GM21528 (cell line): ENCODE measurements at regions not wholly inside any gene's neighbourhood (a gene's known extent, or its start where the extent isn't known, plus 50 kb on each side); places are given as distances from the start of the nearest gene placed in this dataset.
A peak's percentile ranks its signal among the peaks of the same experiment; 100 is the strongest.
"Not testable (repeated sequence)": the region's sequence is repeated elsewhere in the genome, so short reads cannot be mapped to it uniquely, and the experiment has no call there.

Experiments
- ATAC-seq: cut with Tn5 transposase; IDR thresholded peaks from one replicate; pipeline ENCODE4 v1.9.1; 2021; ENCODE audit warnings: mild to moderate bottlenecking, moderate library complexity; ENCODE audit not compliant: unreplicated experiment, low FRiP score

DNA sequence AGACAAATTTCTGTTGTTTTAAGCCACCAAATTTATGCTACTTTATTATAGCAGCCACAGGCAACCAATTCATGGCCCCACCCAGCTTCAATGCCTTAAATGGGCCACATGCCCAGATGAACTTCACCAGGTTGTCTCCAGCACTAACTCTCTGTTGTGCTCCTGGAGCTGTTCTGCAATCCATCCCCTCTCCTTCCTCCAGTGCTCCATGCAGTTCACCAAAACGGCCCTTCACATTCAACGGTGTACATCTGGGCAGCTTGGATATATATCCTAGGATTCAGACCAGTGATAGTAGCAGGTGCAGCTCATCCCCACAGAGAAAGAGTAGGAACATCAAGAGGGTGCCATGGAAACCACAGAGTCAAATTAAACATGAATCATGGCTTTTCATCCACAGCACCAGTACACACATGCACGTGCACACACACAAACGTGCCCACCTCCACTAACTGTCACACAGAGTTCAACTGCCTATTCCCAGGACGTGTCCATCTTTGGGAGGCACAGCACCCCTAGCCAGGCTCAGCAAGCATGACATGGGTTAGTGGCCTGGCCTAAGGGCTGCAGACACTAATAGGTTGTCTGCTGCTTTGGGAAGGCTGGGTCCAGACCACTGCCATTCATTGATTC, 134.5 kb downstream of the MED10 start:
- no peak for ATAC-seq

DNA sequence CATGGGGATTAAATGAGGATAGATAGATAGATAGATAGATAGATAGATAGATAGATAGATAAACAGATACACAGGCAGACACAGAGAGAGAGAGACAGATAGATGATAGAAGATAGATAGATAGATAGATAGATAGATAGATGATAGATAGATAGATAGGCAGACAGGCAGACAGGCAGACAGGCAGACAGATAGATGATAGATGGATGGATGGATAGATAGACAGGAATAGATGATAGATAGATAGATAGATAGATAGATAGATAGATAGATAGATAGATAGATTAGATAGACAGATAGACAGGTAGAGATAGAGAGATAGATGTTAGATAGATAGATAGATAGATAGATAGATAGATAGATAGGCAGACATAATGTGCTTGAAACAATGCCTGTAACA, 137.3 kb downstream of the MED10 start:
- ATAC-seq: not testable (repeated sequence)

DNA sequence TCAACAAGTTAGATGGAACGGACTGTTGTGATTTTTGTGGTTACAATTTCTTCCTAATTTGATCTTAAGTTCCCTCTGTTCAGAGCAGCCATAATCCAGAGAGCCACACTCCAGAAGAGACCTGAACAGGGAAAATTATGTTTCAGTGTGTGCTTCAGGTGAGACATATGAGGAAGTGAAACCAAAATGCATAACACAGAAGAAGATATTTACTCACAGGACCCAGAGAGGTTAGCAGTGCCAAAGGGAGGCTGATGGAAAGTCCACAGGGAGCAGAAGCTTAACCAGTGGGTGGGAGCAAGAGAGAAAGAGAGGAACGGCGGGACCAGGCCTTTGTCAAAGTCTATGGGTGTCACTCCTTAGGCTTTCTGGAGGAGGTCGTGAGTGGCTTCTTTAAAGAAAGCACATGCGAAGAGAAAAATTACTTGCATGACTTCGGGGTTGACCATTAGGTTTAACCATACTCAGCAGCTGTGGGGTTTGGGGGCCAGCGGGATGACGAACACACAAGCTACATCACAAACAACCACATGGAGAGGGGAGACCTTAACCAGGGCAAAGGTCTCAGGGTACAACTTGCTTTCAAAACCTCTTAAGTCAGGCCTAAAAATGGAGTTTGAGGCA, 141.4 kb downstream of the MED10 start:
- ATAC-seq: peak; percentile 64

DNA sequence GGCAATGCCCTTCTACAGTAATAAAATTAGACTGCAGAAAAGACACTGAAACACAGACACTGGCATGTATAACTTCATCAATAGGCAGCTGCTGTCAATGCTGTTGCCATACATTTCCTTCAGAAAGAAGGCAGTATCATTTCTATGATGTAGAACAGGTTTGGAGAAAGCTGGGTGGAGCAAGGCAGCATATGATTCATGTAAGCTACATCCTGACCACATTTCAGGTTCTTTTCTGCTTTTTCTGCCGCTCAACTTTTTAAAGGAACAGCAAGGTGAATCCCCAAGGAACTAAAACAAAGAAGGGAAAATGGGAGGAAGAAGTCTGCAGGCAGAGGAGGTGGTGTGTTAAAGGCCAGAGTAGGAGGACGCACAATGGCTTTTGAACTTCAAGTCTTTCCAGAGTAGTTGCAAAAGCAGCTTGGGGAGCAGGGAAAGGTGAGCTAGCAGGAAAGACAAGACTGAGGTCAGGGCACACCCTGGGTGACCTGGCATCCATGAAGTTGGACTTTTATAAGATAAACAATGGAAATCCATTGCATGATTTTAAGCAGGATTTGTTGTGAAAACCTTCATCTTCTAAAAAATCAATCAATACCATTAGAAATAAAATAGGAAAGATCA, 142.1 kb downstream of the MED10 start:
- no peak for ATAC-seq

DNA sequence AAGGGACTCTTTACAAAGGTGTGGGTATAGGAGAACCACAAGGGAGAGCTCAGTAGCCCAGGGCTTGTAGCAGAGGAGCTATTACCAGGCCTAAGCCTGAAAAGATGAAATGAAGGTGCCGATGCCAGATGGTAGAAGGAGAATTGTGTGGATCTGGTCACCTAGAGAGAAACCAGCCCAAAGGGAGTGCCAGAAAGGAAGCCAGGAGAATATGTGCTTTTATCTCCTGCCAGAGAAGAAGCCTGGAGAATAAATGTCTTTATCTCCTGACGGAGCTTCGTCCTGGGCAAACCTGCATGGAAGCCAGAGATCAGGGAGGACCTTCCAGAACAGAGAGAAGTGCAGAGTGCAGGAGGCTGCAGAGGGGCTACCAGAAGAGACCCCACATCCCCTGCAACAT, 142.6 kb downstream of the MED10 start:
- ATAC-seq: no peak

DNA sequence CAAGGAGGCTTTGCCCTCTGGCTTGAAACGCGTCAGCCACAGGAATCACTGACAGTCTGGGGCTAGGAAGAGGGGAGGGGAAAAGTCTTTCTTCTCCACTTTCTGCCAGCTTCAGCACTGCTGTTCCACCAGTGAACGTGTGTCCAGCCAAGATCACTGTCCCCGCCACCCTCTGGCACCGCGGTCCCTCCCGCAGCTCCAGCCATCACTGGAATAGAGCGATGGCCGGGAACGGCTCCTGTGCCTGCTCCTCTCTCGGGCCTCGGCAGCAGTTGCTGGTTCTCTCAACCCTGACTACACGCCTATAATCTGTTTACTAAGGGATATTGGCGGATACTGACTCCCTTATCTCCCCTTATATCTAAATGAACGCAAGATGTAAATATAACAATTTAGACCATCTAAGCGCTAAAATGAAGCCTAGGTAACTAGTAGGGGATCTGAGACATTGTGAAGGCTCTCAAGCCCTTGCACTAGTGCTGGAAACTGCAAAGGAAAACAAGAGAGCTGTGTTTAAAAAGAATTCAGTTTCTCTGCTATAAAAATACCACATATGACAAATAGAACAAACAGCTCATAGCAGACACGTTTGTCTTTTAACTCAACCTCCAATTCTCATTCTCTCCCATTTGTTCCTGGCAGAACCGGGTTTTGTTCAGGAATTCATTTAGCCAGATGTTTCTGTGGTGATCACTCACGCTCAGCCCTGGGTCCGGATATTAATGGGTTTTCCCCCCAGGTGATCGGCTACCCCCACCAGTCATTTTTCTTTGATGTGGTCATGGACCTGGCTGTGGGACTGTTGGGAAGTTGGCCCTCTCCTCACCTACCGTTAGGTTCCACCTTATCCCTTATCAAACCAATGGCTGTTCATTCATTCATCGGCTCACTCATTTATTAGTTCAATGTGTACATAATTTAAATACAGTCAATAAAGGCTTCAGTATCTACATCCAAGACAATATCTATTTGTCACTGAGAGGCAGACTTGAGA, 149.8 kb downstream of the MED10 start:
- ATAC-seq: no peak

DNA sequence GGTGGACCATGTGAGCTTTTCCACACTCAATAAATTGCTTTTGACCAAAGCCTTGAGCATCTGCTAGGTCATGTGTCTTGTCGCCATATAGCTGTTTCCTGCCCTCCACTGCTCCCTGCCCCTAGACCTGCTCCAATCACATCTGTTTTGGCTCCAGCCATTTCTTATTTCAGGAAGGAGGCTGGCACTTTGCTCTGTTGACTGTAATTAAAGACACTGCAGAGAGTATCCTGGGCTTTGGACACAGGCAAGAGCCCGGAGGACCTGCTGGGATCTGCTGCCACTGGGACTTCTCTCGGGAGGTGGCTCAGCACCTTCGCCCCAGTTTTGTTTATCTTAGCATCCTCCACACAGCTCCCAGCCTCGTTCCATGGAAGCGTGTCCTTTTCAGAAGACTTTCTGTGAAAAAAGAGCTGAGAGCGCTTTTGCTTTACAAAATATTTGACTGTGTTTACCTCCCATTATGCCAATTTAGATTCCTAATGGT, 153.2 kb downstream of the MED10 start:
- no peak for ATAC-seq

DNA sequence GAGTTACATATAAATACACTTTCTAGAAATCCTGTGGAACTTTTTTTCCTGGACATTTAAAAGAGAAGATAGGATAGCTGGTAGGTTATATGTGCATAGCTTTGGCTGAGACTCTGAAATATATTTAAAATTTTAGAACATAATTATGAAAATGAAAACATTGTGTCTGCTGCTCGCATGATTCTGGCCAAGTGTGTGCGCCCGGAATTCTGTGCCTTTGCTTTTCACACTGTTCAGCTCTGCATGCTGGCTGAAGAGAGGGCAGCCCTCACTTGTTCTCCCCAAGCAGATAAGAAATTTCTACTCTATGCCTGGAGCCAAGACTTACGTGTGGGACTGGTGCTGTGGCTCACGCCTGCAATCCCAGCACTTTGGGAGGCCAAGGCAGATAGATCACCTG, 153.9 kb downstream of the MED10 start:
- no peak for ATAC-seq

DNA sequence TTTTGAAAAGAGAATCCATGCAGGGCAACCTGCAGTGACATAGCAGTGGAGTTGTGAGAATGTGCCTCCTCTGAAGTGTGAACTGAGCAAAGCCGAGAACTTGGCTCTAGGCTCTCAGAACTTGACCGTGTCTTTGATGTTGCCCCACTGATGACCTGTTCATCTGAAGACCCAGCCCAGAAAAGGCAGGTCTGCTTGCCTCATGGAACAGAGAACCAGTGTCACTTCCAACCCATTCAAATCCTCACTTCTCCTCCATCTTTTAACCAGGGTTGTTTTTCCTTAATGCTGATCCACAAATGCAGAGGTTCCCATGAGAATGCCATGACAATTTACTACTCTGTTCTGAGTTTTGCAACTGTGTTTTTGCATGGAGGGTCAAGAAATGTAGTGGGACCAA, 155.4 kb downstream of the MED10 start:
- ATAC-seq: no peak

DNA sequence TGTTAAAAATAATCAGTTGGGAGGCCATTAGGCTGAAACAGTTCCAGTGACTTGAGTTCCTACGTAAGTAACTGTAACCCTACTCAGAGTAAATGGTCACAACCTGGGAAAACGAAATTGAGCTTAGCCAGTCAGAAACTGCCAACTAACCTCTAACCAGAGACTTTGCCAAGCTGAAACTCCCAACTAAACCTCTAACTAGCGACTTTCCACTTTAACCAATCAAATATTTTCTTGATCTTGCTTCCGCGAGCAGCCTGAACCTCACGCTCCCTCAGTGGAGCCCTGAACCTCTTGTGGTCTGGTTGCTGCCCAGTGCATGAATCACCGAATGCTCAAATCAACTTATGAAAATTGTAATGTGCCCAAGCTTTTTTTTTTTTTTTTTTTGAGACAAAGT, 156.2 kb downstream of the MED10 start:
- ATAC-seq: no peak

DNA sequence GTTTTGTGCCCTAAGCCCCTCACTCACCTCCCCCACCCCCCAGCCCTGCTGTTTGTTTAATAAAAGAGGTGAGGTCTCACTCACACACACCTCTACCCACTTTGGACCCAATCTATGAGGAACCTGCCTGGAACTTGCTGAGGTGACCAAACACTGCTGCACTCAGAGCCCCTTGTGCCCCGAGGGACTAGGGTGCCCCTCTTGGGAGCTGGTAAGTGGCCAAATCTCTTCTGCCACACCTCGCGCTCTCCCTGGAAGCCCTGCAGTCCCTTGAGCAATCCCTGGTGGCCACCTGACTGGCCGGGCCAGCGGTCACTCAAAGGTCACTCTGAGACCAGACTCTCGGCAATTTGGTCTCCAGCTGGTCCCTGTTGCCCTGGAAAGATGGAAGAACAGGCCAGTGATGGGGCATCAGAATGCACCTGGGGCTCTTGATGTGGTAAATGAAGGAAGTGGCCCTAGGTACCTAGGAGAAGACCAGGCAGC, 157.2 kb downstream of the MED10 start:
- no peak for ATAC-seq

DNA sequence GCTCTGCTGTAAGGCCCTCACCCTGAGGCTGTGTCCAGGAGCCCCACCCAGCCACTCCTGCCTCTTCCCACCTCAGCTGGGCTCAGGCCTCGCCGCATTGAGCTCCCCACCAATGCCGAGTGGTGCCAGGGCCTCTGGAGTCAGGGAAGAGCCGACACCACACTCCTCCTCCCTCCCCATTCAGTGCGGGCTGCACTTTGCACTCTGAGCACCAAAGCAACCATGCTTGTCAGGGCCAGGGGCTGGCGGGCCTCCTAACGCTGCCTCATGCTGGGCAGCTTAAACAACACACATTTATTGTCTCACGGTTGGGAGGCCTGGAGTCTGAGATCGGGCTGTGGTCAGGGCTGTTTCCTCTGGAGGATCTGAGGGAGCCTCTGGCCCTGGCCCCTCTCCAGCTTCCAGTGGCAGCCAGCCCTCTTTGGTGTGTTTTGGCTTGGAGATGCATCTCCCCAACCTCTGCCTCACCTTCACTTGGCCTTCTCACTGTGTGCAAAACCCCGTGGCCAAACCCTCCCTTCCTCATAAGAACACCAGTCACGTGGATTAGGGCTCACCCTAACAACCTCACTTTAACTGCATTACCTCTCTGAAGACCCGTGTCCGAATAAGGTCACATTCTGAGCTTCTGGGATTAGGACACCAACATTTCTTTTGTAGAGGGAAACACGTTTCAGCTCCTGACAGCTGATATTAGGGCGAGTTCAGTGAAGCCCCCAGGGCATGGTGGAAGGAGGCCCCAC, 157.8 kb downstream of the MED10 start:
- no peak for ATAC-seq

DNA sequence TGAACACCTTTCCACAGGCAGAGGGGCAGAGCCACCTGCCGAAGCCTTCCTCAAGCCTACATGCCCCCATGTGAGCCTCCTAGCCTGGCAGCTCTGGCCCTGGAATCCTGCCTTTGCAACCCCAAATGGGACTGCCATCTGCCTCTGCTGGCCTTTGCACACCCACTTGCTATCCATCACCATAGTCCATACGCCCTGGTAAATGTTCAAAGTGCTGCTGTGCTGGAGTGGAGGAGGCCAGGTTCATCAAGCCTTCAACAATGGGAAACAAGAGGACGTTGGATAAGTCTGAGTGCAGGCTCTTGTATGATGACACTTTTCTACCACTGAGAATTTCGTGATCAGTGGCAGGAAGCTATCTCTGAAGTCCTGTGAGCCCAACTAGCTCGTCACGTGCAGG, 159.8 kb downstream of the MED10 start:
- no peak for ATAC-seq

DNA sequence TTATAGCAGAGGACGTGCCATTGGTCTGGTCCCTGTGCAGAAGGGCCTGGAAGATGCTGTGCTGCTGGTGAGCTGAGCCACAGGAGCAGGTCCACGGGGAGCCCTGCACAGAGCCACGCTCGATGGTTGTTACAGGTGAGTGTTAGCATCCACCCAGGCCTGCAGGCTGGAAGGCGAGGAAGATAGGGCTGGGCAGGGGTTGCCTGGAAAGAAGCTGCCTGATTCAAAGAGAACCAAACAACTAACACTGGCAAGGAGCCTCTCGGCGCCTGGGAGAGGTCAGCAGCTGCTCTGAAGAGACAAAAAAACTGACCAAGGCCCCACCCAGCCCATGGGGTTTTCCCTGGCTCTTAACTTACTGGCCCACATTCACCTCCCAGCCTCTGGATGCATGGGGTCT, 160.2 kb downstream of the MED10 start:
- ATAC-seq: no peak

DNA sequence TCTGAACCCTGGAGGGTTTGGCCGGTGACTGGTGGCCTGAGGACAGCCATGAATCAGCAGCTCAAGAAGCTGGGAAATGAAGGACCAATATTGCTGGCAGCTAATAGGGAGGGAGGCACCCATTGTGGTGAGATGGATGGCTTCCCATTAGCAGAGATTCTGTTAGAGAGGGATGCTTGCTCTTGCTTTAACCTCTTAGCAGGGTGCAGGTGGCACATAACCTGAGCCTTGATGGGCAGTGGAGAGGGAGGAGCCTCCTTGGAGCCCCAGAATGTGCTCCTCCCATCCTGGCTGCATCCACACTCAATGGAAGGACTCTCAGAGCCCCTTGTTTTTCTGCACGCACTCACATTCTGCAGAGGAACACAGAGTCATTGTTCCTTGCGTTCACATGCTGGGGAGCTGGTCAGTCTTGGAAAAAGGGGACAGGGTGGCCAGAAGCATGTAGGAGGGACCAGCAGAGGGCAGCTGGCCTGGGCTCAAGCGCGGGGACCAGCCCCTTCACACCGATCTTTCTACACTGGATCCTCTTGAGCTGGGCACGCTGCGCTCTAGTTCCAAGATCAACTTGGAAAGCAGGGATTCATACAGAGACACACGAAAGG, 161.8 kb downstream of the MED10 start:
- no peak for ATAC-seq

DNA sequence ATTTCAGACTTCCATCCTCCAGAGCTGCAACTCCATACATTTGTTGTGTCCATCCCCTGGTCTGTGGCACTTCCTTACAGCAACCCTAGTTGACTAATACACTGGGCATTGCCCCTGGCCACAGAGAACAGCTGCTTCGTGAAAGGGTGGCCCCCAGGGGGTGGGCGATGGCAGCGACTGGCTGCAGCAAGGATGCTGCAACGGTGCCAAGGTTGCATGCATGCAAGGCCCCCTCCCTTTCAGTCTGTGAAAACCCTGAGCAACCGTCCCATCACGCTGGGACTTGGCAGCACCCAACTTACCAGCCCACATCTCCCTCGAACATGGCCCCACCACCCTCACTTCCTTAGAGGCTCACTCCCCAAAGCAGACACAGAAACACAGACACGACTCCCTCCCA, 162.5 kb downstream of the MED10 start:
- no peak for ATAC-seq

DNA sequence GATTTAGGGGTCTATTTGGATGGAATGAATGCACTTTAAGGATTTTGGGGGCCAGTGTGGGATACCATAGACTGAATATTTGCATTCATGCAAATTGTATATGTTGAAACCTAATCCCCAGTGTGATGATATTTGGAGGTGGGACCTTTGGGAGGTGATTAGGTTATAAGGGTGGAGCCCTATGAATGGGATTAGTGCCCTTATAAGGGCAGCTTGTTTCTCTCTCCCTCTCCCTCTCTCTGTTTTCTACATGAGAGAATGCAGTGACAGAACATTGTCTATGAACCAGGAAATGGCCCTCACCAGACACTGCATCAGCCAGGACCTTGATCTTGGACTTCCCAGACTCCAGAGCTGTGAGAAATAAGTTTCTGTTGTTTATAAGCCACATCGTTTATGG, 166.1 kb downstream of the MED10 start:
- no peak for ATAC-seq

DNA sequence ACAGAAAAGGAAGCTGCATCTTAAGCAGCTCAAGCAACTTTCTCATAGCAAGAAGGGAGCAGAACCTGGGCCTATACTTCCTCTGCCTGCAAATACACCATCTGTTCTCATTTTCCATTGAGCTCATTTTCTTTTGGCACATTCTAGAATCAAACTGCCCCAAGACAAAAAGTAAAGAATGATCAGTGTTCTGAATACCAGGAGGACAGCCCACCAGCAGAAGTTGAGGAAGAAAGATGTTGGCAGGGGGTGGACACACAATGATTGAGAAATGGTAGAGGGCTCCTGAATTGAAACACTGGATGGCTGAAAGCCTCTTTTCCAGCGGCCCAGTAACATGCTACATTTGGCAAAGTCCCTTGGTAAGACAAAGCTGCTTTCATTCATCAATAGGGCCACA, 171.8 kb downstream of the MED10 start:
- no peak for ATAC-seq

DNA sequence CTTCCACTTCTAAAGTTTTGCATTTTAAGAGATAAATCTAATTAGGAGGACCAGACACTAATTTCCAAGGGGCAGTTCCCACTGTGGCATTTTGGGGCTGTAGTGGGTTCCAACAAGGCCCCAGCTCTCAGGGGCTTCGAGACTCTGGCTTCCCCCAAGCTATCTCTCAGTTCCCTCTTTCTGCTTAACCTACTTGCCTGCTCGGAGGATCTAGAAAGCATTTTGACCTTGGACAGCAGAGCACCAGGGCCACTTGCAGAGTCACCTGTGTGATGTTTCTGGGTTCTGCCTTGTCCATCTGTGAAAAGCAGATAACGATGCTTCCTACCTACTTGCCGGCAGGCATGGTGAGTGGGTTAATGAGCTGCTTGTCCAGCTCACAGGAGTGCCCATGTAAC, 175.4 kb downstream of the MED10 start:
- ATAC-seq: no peak
